Transverse colon (tissue), 4 donors: ENCODE measurements at regions not wholly inside any gene's neighbourhood (a gene's known extent, or its start where the extent isn't known, plus 50 kb on each side); places are given as distances from the start of the nearest gene placed in this dataset.
"Not testable (repeated sequence)": the region's sequence is repeated elsewhere in the genome, so short reads cannot be mapped to it uniquely, and the experiment has no call there.

Experiments used
- DNase-seq: peaks from one replicate; pipeline ENCODE4 v3.0.0-alpha.2; 2019
- H3K27ac ChIP-seq, 4 donors: fragments of 200-600 bp; sonication (generic); 2 replicates each; pipeline ENCODE4 v1.5.1; 2016 to 2018; ENCODE audit warnings: inconsistent platforms in 4 of 4
- H3K27me3 ChIP-seq: fragments of 200-600 bp; sonication (generic); 2 replicates; pipeline ENCODE4 v1.5.1; 2017; ENCODE audit warnings: inconsistent platforms
- H3K36me3 ChIP-seq, 4 donors: fragments of 200-600 bp; sonication (generic); 2 replicates each; pipeline ENCODE4 v1.5.1; 2017 to 2019; ENCODE audit warnings: inconsistent platforms in 4 of 4
- H3K4me1 ChIP-seq, 4 donors: fragments of 200-600 bp; sonication (generic); 2 replicates each; pipeline ENCODE4 v1.5.1; 2017 to 2020; ENCODE audit warnings: inconsistent platforms in 4 of 4
- H3K4me3 ChIP-seq, 4 donors: fragments of 200-600 bp; sonication (generic); 1 replicate in 1 of 4; 2 replicates in 3 of 4; pipeline versions ENCODE4 v1.5.1 to v1.6.1; 2017 to 2019; ENCODE audit warnings: inconsistent platforms in 4 of 4
- H3K9me3 ChIP-seq, 2 donors: fragments of 200-600 bp; sonication (generic); 2 replicates each; pipeline ENCODE4 v1.5.1; 2017 to 2019; ENCODE audit warnings: inconsistent platforms in 2 of 2
- EP300 ChIP-seq: sonication (generic); formaldehyde crosslinking; IDR thresholded peaks from one replicate; pipeline ENCODE4 v1.6.1; 2017; ENCODE audit warnings: antibody characterized with exemption, low read depth
- POLR2A ChIP-seq: fragments of 450-650 bp; IDR thresholded peaks from one replicate; pipeline ENCODE4 v1.6.1; 2016; ENCODE audit warnings: antibody characterized with exemption, mild to moderate bottlenecking, moderate library complexity
- POLR2AphosphoS5 ChIP-seq, 3 donors: sonication (generic); formaldehyde crosslinking; IDR thresholded peaks; one replicate each; pipeline ENCODE4 v1.6.1; 2016; ENCODE audit warnings: antibody characterized with exemption in 3 of 3
- WGBS, 2 donors: methylation state at CpG; one replicate each; pipeline ENCODE4 v1.1.5; 2018; ENCODE audit warnings: low coverage in 1 of 2; 5-methylcytosine and 5-hydroxymethylcytosine counted together
- in situ Hi-C, 4 donors: fragments of 200-750 bp; cut with MboI; loops; one replicate each; pipeline versions ENCODE4 v1.15.0 to v1.15.1; 2017; ENCODE audit warnings: low sequenced_read_pairs in 3 of 4, low pct_ligation_motif_present in 1 of 4, low pct_unique_long_range_greater_than_20kb in 1 of 4
- intact Hi-C: fragments of 100-400 bp; cut with DNase I; formaldehyde crosslinking; loops from one replicate; pipeline ENCODE4 v1.15.1; 2023; ENCODE audit warnings: low total_unique reads
- TF ChIP-seq, protein P1 (sequence below), 5 experiments: fragments of 200-600 bp in 3 of 5; fragments of 450-650 bp in 2 of 5; sonication (generic) in 3 of 5; IDR thresholded peaks; 1 replicate in 2 of 5; 2 replicates in 3 of 5; pipeline ENCODE4 v1.5.1; 2016 to 2017; ENCODE audit warnings: antibody characterized with exemption in 5 of 5, inconsistent platforms in 3 of 5, mild to moderate bottlenecking in 2 of 5, moderate library complexity in 1 of 5

DNA sequence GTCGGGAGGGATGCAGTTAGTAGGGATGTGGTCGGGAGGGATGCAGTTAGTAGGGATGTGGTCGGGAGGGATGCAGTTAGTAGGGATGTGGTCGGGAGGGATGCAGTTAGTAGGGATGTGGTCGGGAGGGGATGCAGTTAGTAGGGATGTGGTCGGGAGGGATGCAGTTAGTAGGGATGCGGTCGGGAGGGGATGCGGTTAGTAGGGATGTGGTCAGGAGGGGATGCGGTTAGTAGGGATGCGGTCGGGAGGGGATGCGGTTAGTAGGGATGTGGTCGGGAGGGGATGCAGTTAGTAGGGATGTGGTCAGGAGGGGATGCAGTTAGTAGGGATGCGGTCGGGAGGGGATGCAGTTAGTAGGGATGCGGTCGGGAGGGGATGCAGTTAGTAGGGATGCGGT is 96.2 kb downstream of the BDH1 start:
- 63 to 71% methylated on average over 16 to 19 of the region's 19 CpGs for whole genome bisulfite sequencing, 2 donors
- DNase-seq, intact Hi-C loops: not testable (repeated sequence)

DNA sequence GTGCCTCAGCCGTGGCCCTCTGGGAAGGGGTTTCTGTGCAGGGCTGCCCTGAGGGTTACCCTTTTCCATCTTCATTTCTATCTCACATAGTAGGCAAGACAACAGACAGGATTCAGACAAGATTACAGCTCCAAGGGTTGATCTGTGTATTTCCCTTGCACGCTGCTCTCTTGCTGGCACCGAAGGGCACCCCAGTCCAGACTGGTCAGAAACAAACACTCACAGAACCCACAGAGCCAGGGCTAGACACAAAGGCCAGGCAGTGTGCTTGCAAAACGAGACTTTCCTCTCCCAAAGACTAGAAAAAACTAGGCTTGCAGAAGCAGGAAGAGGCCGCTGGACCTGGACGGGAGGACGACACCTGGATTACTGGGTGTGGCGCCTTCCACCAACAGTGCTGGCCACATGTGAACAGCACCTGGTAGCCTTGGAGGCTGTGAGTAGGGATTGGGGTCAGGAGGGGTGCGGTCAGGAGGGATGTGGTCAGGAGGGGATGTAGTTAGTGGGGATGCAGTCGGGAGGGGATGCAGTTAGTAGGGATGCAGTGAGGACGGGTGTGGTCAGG is 96.8 kb downstream of the BDH1 start:
- Histone ChIP-seq H3K27ac (peak overlapping the region; percentile 38 to 62 (median 41)), H3K27me3 (no peaks in the 10 kb centered on the region), H3K4me3 (no peak overlapping the region), H3K4me1 (peaks cover 0 to 30% (median 12%) of the 10 kb centered on the region in 4 donors), H3K9me3 (no peaks in the 10 kb centered on the region), H3K36me3 (no peaks in the 10 kb centered on the region)
- no peak for TF ChIP-seq POLR2A
- TF ChIP-seq POLR2AphosphoS5 (IDR thresholded peaks at IDR 0.05) = no peak
- TF ChIP-seq EP300 = no peak
- TF ChIP-seq, protein P1, sequence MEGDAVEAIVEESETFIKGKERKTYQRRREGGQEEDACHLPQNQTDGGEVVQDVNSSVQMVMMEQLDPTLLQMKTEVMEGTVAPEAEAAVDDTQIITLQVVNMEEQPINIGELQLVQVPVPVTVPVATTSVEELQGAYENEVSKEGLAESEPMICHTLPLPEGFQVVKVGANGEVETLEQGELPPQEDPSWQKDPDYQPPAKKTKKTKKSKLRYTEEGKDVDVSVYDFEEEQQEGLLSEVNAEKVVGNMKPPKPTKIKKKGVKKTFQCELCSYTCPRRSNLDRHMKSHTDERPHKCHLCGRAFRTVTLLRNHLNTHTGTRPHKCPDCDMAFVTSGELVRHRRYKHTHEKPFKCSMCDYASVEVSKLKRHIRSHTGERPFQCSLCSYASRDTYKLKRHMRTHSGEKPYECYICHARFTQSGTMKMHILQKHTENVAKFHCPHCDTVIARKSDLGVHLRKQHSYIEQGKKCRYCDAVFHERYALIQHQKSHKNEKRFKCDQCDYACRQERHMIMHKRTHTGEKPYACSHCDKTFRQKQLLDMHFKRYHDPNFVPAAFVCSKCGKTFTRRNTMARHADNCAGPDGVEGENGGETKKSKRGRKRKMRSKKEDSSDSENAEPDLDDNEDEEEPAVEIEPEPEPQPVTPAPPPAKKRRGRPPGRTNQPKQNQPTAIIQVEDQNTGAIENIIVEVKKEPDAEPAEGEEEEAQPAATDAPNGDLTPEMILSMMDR (IDR thresholded peaks at IDR 0.05) = no peak
- peak; percentile 61 for DNase-seq
- intact Hi-C loops = no loop called here
- 68% methylated on average over 10 of the region's 11 CpGs; no CpG with 5 or more reads in 1 of the 2 donors for WGBS, 2 donors
- in situ Hi-C loops = no loop called here

More for the DNA sequence above, 96.2 kb downstream of the BDH1 start:
- H3K4me3 ChIP-seq, H3K27ac ChIP-seq, H3K27me3 ChIP-seq, H3K9me3 ChIP-seq, H3K36me3 ChIP-seq, in situ Hi-C loops: not testable (repeated sequence)
- peaks cover 0 to 27% (median 10%) of the 10 kb centered on the region in 4 donors for H3K4me1 ChIP-seq

DNA sequence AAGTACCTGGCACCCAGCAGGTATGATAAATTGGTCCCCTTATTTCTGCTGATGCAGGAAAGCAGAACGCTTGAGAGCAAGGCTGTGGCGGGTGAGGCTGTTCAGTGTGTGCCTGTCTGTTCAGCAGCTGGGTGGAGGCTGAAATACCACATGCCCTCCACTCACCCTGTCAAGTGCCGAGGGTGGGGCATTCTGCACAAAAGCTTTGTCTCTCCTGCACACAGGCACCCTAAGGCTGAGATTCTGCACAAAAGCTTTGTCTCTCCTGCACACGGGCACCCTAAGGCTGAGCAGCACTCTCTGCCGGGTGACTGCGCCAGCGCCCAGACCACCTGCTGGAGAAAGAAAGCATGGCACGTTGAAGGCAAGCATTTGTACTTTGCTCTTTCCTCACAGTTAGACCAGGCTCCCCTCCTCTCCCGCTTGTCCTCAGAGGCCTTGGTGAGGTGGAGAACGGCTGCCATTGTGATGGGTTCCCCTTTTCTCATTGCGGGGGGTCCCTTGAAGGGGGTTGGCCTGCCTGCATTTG is 97.5 kb downstream of the BDH1 start:
- peak; percentile 60 for DNase-seq
- TF ChIP-seq POLR2AphosphoS5 (IDR thresholded peaks at IDR 0.05) = peak in 1 of 3 donors; percentile 12
- TF ChIP-seq EP300 = no peak
- no peak for TF ChIP-seq POLR2A
- TF ChIP-seq, protein P1 (IDR thresholded peaks at IDR 0.05) = peak; percentile 30 to 88 (median 60)
- no peaks in the 10 kb centered on the region for H3K9me3 ChIP-seq
- H3K36me3 ChIP-seq = no peaks in the 10 kb centered on the region
- intact Hi-C loops (no loop called here), in situ Hi-C loops (no loop called here)
- peak overlapping the region in 3 of 4 donors; percentile 40 to 62 (median 42) for H3K27ac ChIP-seq
- H3K27me3 ChIP-seq = no peaks in the 10 kb centered on the region
- WGBS, 2 donors = 45 to 77% methylated on average over 2 to 11 of the region's 11 CpGs
- H3K4me1 ChIP-seq = peaks cover 0 to 34% (median 14%) of the 10 kb centered on the region in 4 donors
- no peak overlapping the region for H3K4me3 ChIP-seq

DNA sequence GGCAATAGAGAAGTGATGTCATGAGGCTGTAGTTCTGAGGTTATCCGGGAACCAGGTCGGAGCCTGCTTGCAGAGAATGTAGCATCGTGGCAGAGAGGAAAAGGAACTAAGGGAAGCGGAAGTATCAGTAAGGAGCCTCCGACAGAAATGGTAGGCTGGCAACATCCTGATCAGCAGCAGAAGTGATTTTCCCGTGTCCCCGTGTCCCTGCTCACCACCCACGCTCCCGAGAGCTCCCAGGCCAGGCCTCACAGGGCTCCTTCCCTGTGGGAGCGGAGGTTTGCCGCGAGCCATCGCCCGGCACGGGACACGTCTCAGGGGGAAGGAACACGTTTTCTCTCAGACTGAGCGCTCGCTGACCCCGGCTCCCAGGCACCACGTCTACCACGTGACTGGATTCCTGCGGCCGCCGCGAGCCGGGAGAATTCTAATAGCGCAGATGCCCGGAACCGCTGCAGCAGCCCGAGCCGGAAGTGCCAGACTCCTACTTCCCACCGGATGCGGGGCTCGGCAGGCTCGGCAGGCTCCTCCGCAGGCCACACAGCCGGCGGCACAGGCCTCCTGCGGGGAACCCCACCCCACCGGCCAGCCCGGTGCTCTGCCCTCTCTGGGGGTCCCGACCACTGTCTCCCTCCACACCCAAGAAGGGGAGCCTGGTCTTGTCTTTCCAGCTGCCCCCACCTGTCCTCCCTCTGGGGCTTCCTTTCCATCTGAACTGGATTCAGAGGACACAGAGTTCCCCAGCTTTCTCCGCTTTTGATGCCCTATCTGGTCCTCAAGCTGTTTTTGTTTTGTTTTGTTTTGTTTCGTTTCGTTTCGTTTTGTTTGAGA is 99.3 kb downstream of the BDH1 start:
- Histone ChIP-seq H3K4me1 (peaks cover 0 to 34% (median 14%) of the 10 kb centered on the region in 4 donors), H3K36me3 (no peaks in the 10 kb centered on the region), H3K27ac (peak overlapping the region; percentile 68 to 83 (median 76)), H3K27me3 (no peaks in the 10 kb centered on the region), H3K4me3 (peak overlapping the region; percentile 37 to 65 (median 46)), H3K9me3 (no peaks in the 10 kb centered on the region)
- intact Hi-C loops = no loop called here
- peak; percentile 83 for DNase-seq
- peak in 2 of 3 donors; percentile 65 to 68 for TF ChIP-seq POLR2AphosphoS5 (IDR thresholded peaks at IDR 0.05)
- TF ChIP-seq POLR2A = peak; percentile 45
- TF ChIP-seq, protein P1 (IDR thresholded peaks at IDR 0.05) = no peak
- no peak for TF ChIP-seq EP300
- in situ Hi-C loops = no loop called here
- 20 to 38% methylated on average over 8 to 27 of the region's 47 CpGs for WGBS, 2 donors

DNA sequence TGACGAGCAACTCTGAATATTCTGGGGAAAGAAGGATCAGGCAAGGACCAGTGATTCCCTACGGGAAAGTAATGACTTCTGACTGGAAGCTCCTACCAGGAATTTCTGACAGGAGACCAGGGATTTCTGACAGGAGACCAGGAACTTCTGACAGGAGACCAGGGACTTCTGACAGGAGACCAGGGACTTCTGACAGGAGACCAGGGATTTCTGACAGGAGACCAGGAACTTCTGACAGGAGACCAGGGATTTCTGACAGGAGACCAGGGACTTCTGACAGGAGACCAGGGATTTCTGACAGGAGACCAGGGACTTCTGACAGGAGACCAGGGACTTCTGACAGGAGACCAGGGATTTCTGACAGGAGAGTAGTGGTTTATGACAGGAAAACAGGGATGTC is 100.9 kb downstream of the BDH1 start:
- intact Hi-C loops, H3K36me3 ChIP-seq, H3K27ac ChIP-seq, H3K4me3 ChIP-seq, in situ Hi-C loops, H3K9me3 ChIP-seq, DNase-seq, H3K27me3 ChIP-seq: not testable (repeated sequence)
- H3K4me1 ChIP-seq = peaks cover 0 to 34% (median 14%) of the 10 kb centered on the region in 4 donors
- 74 to 94% methylated on average over 2 of the region's 2 CpGs for WGBS, 2 donors
